GM21360 (cell line): ENCODE measurements at regions not wholly inside any gene's neighbourhood (a gene's known extent, or its start where the extent isn't known, plus 50 kb on each side); places are given as distances from the start of the nearest gene placed in this dataset.
"Not testable (repeated sequence)": the region's sequence is repeated elsewhere in the genome, so short reads cannot be mapped to it uniquely, and the experiment has no call there.

Experiments
- ATAC-seq: cut with Tn5 transposase; IDR thresholded peaks from one replicate; pipeline ENCODE4 v1.9.1; 2021; ENCODE audit warnings: mild to moderate bottlenecking, moderate library complexity; ENCODE audit not compliant: unreplicated experiment

GRCh38 chr5:77910602-77911188 is 134.6 kb upstream of the TBCA start:
- ATAC-seq, result no peak

GRCh38 chr5:77909237-77909636 is 133.1 kb upstream of the TBCA start:
- no peak for ATAC-seq

DNA sequence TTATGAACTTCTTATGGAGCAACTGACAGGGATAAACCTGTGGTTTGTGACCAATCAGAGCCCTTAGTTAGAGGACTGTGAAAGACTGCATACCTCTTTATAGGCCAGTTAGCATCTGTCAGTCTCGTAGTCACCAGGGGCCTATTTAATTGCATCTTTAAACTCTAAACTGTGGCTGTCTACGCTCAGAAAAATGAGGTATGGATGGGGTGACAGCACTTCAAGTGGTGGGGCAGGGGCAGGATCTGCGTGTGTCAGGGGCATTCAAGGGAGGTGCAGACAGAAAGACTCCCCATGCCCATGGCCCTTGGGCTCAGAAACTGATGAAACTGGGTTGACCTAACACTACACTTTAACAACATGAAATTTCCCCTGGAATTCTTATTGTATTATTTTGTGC is 132.6 kb upstream of the TBCA start:
- no peak for ATAC-seq

DNA sequence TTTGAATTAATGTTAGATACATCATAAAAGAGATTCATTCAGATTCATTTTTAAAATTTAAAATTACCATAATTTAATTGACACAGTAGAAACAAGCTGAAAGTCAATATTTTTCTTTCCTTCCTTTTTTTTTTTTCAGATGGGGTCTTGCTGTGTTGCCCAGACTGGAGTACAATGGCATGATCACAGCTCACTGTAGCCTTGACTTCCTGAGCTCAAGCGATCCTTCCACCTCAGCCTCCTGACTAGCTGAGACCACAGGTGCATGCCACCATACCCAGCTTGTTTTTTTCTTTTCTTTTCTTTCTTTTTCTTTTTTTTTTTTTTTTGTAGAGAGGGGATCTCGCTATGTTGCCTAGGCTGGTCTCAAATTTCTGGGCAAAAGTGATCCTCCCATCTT is 131.6 kb upstream of the TBCA start:
- no peak for ATAC-seq

GRCh38 chr5:77906806-77907205 is 130.7 kb upstream of the TBCA start:
- no peak for ATAC-seq

- ATAC-seq, result no peak
Observed at GRCh38 chr5:77904362-77904761, 128.2 kb upstream of the TBCA start.

DNA sequence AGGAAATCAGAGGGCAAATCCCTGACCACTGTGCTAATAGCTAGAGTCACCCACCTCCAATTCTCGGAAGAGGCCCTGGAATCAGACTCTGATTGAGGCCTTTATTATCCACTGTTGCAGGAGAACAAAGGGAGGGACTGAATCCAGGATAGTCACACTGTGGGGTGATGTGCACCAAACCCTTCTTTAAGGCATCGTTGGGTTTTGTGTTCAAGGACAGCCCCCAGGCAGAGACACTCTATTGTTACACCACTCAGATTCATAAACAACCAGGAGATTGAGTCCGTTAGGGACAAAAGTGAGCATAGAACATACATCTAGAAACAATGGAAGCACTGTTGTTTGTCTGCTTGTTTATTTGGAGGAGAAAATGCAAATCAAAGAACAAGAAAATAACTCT is 124.6 kb upstream of the TBCA start:
- ATAC-seq, result no peak

GRCh38 chr5:77898385-77898784 is 122.2 kb upstream of the TBCA start:
- ATAC-seq, result no peak

- ATAC-seq, result no peak
Observed at GRCh38 chr5:77896338-77896737, 120.2 kb upstream of the TBCA start.

DNA sequence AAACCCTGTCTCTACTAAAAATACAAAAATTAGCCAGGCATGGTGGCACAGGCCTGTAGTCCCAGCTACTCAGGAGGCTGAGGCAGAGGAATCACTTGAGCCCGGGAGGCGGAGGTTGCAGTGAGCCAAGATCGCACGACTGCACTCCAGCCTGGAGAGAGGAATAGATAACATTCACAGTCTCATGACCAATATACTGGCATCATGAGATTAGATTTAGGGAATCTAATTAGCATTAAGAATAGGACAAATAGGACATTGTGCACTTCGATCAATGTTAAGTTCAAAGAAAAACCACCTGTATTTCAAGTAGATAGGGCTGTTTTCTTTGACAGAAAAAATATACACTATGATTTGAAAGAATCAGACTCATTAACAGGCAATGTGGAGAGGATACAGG is 118.0 kb upstream of the TBCA start:
- ATAC-seq, result not testable (repeated sequence)

DNA sequence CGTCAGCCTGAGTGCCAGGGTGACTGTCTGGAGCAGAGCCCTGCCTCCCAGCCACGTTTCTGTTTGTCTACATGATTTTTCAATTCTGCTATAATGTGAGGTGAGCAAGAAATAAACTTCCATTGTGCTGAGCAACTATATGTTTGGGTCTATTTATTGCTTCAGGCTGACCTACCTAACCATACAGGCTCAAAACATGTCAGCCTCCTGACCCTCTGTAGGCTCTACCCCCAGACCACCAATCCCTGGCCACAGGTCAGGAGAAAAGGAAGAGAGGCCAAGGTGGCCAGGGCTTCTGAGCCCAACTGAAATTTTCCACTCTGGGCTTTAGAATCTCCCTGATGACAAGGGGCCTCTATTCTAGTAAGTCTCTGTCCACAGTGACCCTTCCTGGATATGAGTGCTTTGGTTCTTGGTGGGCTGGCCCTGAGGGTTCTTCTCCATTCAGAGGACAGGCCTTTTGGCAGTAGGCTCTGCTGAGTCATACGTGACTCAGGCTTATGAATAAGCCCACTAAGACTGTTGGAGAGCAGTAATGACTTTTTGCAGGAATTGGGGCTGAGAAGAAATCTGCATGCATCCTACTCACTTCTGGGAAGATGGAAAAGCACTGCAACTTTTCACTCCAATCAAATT is 117.2 kb upstream of the TBCA start:
- no peak for ATAC-seq

GRCh38 chr5:77892061-77893010 is 116.2 kb upstream of the TBCA start:
- ATAC-seq, result no peak

DNA sequence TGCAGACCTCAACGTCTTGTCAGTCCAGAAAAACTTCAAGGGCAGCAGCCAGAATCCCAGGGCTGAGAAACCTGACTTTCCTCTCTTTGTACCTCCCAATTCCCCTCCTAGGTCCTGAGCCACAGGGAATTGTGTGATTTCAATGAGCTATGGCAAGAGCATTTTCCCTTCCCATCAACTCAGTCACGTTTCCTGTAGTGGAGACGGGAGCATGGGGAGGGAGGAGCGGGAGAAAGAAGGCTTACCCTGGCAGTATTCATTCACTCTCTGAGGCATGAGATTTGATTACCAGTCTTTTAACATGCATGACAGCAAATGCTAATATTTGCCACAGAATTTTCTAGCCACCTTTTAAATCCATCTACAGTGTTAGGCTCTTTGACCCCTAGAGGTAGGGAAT is 109.4 kb upstream of the TBCA start:
- no peak for ATAC-seq

- ATAC-seq, result no peak
Observed at GRCh38 chr5:77882670-77883257, 106.6 kb upstream of the TBCA start.

GRCh38 chr5:77881528-77881927 is 105.4 kb upstream of the TBCA start:
- no peak for ATAC-seq

DNA sequence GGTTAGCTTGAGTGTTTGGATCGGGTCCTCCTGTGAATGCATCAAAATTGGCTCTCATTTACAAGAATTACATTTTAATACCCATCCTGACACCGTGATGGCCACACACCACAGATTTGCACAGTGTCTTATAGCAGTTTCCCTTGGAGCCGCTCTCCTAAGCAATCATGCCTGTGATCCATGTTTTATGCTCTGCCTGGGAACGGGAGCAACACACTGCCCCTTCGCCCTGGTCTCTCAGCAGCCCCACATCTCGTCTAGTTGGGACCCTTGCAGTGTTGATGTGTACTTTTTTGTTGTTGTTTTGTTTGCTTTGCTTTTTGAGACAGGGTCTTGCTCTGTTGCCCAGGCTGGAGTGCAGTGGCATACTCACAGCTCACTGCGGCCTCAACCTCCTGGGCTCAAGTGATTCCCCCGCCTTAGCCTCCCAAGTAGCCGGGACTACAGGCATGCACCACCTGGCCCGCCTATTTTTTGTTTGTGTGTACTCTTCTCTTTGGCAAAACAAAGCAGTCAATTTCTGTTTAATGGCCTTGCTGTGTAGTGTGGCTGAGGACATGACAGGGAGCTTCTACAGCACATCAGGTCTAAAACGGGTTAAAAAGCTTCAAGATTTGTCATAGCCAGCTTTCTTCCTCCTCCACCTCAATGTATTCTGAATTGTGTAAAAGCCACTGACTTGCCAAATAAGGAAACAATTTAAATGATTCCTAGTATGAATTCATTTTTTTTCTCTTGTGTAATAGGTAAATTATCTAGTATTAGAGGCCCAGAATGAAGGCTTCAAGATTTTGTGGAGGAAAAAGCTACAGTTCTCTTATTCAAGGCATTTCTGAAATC is 101.6 kb upstream of the TBCA start:
- no peak for ATAC-seq

GRCh38 chr5:77876862-77877502 is 100.8 kb upstream of the TBCA start:
- ATAC-seq, result no peak

- ATAC-seq, result no peak
Observed at GRCh38 chr5:77876316-77876715, 100.2 kb upstream of the TBCA start.

DNA sequence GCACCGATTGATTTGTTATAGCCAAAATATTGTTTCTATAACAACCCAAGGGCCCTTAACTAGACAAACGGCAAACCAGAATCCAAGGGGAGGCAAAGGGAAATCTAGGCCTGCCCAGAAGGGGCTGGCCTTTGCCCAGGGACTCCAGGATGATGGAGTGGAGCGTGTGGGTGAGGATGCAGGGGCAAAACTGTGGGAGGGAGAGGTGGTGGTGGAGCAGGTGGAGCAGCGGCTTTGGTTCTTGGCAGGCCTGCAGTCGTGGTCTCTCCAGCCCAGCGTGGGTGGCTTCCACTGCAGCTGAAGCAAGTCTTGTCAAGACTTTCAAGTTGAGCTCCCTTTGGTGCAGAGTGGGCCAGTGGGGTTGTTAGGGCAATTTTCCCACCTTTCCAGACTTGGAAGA is 98.6 kb upstream of the TBCA start:
- ATAC-seq, result no peak

DNA sequence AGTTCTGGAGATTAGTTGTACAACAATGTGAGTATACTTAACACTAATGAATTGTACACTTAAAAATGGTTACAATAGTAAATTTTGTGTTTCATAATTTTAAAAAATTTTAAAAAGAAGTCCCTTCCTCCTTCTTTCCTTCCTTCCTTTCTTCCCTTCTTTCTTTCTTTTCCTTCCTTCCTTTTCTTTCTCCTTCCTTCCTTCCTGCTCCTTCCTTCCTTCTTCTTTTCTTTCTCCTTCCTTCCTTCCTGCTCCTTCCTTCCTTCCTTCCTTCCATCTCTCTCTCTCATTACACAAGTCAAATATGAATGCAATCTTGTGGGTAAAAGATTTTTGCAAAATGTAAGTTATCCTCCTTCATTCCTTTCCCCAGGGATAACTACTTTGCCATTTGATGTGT is 97.1 kb upstream of the TBCA start:
- ATAC-seq, result no peak
